OCI-LY1 (cell line): ENCODE measurements at regions not wholly inside any gene's neighbourhood (a gene's known extent, or its start where the extent isn't known, plus 50 kb on each side); places are given as distances from the start of the nearest gene placed in this dataset.

Source experiments
- H2AFZ ChIP-seq: fragments of 200-600 bp; sonication (generic), shearing (Covaris generic); 2 replicates; pipeline ENCODE4 v1.6.0; 2014; ENCODE audit warnings: antibody characterized with exemption, mild to moderate bottlenecking, low read length
- H3F3A ChIP-seq: fragments of 200-600 bp; sonication (generic), shearing (Covaris generic); 2 replicates; pipeline ENCODE4 v1.6.0; 2014; ENCODE audit warnings: mild to moderate bottlenecking, antibody characterized with exemption, low read length, moderate library complexity; ENCODE audit not compliant: insufficient read depth
- H3K27ac ChIP-seq: fragments of 200-600 bp; sonication (generic); 2 replicates; pipeline ENCODE4 v1.5.1; 2014; ENCODE audit warnings: low read length, mixed run types, mild to moderate bottlenecking, low read depth; ENCODE audit not compliant: poor library complexity, severe bottlenecking
- H3K27me3 ChIP-seq: fragments of 200-600 bp; sonication (generic); 2 replicates; pipeline ENCODE4 v1.6.0; 2014; ENCODE audit warnings: antibody characterized with exemption, mild to moderate bottlenecking, low read length, moderate library complexity; ENCODE audit not compliant: insufficient read depth
- H3K36me3 ChIP-seq: fragments of 200-600 bp; sonication (generic); 2 replicates; pipeline ENCODE4 v1.6.1; 2014; ENCODE audit warnings: mild to moderate bottlenecking, antibody characterized with exemption, low read length, moderate library complexity, mixed read lengths; ENCODE audit not compliant: insufficient read depth
- H3K4me1 ChIP-seq: fragments of 200-600 bp; sonication (generic); 2 replicates; pipeline ENCODE4 v1.5.1; 2014; ENCODE audit warnings: mild to moderate bottlenecking, low read length, moderate library complexity; ENCODE audit not compliant: insufficient read depth, severe bottlenecking
- H3K4me2 ChIP-seq: fragments of 200-600 bp; sonication (generic), shearing (Covaris generic); 2 replicates; pipeline ENCODE4 v1.6.1; 2014; ENCODE audit warnings: low read length
- H3K4me3 ChIP-seq: fragments of 200-600 bp; sonication (generic); 2 replicates; pipeline ENCODE4 v1.5.1; 2014; ENCODE audit warnings: low read length, low read depth, mild to moderate bottlenecking, mixed read lengths; ENCODE audit not compliant: poor library complexity, severe bottlenecking
- H3K79me2 ChIP-seq: fragments of 200-600 bp; shearing (Covaris generic); 2 replicates; pipeline ENCODE4 v1.6.1; 2016; ENCODE audit warnings: mixed run types, low read length, mixed read lengths; ENCODE audit not compliant: insufficient read depth
- H3K9ac ChIP-seq: fragments of 200-600 bp; sonication (generic), shearing (Covaris generic); 2 replicates; pipeline ENCODE4 v1.6.1; 2014; ENCODE audit warnings: mild to moderate bottlenecking, low read length, mixed read lengths
- H3K9me2 ChIP-seq: fragments of 200-600 bp; sonication (generic), shearing (Covaris generic); 2 replicates; pipeline ENCODE4 v1.6.1; 2014; ENCODE audit warnings: low read depth, mild to moderate bottlenecking, low read length, mixed read lengths
- H3K9me3 ChIP-seq: fragments of 200-600 bp; shearing (Covaris generic); 2 replicates; pipeline ENCODE4 v1.6.1; 2014; ENCODE audit warnings: low read length, mixed read lengths
- H4K20me1 ChIP-seq: fragments of 200-600 bp; sonication (generic), shearing (Covaris generic); 2 replicates; pipeline ENCODE4 v1.6.0; 2016; ENCODE audit warnings: mild to moderate bottlenecking, low read length; ENCODE audit not compliant: insufficient read depth
- EZH2 ChIP-seq: fragments of 200-600 bp; sonication (generic), shearing (Covaris generic); IDR thresholded peaks from 2 replicates; pipeline ENCODE4 v1.8.0; 2017; ENCODE audit warnings: borderline replicate concordance, mixed run types, mild to moderate bottlenecking, antibody characterized with exemption, low read length, moderate library complexity, mixed read lengths
- TF ChIP-seq, protein P1 (sequence below): fragments of 200-600 bp; sonication (generic), shearing (Covaris generic); IDR thresholded peaks from 2 replicates; pipeline ENCODE4 v1.5.1; 2017; ENCODE audit warnings: mild to moderate bottlenecking, antibody characterized with exemption, low read length, moderate library complexity, mixed read lengths

GRCh38 chr2:18750672-18751554, 161.5 kb upstream of the NT5C1B start:
- H3K27ac ChIP-seq: no peak overlapping the region
- TF ChIP-seq, protein P1, sequence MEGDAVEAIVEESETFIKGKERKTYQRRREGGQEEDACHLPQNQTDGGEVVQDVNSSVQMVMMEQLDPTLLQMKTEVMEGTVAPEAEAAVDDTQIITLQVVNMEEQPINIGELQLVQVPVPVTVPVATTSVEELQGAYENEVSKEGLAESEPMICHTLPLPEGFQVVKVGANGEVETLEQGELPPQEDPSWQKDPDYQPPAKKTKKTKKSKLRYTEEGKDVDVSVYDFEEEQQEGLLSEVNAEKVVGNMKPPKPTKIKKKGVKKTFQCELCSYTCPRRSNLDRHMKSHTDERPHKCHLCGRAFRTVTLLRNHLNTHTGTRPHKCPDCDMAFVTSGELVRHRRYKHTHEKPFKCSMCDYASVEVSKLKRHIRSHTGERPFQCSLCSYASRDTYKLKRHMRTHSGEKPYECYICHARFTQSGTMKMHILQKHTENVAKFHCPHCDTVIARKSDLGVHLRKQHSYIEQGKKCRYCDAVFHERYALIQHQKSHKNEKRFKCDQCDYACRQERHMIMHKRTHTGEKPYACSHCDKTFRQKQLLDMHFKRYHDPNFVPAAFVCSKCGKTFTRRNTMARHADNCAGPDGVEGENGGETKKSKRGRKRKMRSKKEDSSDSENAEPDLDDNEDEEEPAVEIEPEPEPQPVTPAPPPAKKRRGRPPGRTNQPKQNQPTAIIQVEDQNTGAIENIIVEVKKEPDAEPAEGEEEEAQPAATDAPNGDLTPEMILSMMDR: no peak
- no peak for TF ChIP-seq EZH2
- H3K4me3 ChIP-seq: no peak overlapping the region

GRCh38 chr2:18749912-18750526, 160.7 kb upstream of the NT5C1B start:
- Histone ChIP-seq H3K9me2 (no peaks in the 10 kb centered on the region), H3K36me3 (no peaks in the 10 kb centered on the region), H3K9ac (no peak overlapping the region), H3K4me2 (no peak overlapping the region), H3K4me1 (no peaks in the 10 kb centered on the region), H3K9me3 (no peaks in the 10 kb centered on the region), H3K79me2 (no peaks in the 10 kb centered on the region), H3F3A (no peaks in the 10 kb centered on the region), H4K20me1 (no peaks in the 10 kb centered on the region), H3K27ac (no peak overlapping the region), H3K4me3 (no peak overlapping the region), H3K27me3 (no peaks in the 10 kb centered on the region), H2AFZ (no peak overlapping the region)
- TF ChIP-seq, protein P1: peak; percentile 64
- no peak for TF ChIP-seq EZH2

More at GRCh38 chr2:18750672-18751554, 161.5 kb upstream of the NT5C1B start:
- no peak overlapping the region for H3K9ac ChIP-seq
- H3K4me2 ChIP-seq: no peak overlapping the region
- no peaks in the 10 kb centered on the region for H4K20me1 ChIP-seq
- H3K4me1 ChIP-seq: no peaks in the 10 kb centered on the region
- no peaks in the 10 kb centered on the region for H3K79me2 ChIP-seq
- no peaks in the 10 kb centered on the region for H3K36me3 ChIP-seq
- no peaks in the 10 kb centered on the region for H3K9me2 ChIP-seq
- no peak overlapping the region for H2AFZ ChIP-seq
- H3F3A ChIP-seq: no peaks in the 10 kb centered on the region
- no peaks in the 10 kb centered on the region for H3K27me3 ChIP-seq
- no peaks in the 10 kb centered on the region for H3K9me3 ChIP-seq

DNA sequence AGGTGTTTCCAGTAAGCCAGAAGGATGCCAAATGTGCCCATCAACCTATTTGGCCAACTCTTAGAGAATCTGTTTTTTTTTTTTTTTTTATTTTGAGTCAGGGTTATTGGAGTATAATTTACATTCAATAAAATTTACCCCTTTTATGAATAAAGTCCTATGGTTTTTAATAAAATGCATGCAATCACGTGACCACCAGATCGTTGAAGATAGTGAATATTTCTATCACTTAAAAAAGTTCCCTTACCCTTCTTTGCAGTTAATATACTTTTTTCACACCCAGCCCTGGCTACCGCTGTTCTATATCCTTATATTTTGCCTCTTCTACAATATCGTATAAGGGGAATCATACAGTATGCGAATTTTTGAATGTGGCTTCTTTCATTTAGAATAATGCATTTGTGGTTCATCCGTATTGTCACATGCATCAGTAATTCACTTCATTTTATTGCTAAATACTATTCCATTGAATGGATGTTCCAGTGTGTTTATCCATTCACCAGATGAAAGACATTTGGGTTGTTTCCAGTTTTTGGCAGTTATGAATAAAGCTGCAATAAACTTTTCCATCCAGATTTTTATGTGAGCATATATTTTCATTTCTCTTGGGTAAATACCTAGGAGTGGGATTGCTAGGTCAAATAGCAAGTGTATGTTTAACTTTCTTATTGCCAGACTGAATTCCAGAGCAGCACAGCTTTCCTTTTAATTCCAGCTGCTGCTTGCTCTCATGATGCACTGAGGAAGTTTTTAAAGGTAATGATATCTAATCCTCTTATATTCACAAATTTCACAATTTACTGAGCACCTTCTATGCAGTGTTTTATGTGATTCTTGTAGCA, 156.3 kb upstream of the NT5C1B start:
- no peak overlapping the region for H3K4me3 ChIP-seq
- no peak overlapping the region for H3K27ac ChIP-seq
- no peaks in the 10 kb centered on the region for H4K20me1 ChIP-seq
- no peaks in the 10 kb centered on the region for H3F3A ChIP-seq
- no peaks in the 10 kb centered on the region for H3K79me2 ChIP-seq
- no peak overlapping the region for H3K4me2 ChIP-seq
- no peaks in the 10 kb centered on the region for H3K36me3 ChIP-seq
- H3K9me3 ChIP-seq: no peaks in the 10 kb centered on the region
- H2AFZ ChIP-seq: no peak overlapping the region
- H3K9me2 ChIP-seq: no peaks in the 10 kb centered on the region
- H3K27me3 ChIP-seq: no peaks in the 10 kb centered on the region
- H3K9ac ChIP-seq: no peak overlapping the region
- H3K4me1 ChIP-seq: no peaks in the 10 kb centered on the region
- TF ChIP-seq, protein P1: no peak
- no peak for TF ChIP-seq EZH2
